Calu3 (cell line): ENCODE measurements at regions not wholly inside any gene's neighbourhood (a gene's known extent, or its start where the extent isn't known, plus 50 kb on each side); places are given as distances from the start of the nearest gene placed in this dataset.
A peak's percentile ranks its signal among the peaks of the same experiment; 100 is the strongest.

Experiments
- BruUV-seq: library from RNA; stranded (reverse); fragments of 400-500 nt; replicated peaks from 2 replicates; lab custom pipeline; 2021; lab: Mats Ljungman, UMichigan
- CTCF ChIA-PET: fragments of 300-600 bp; sonication (Branson Sonifier 250); formaldehyde crosslinking; loops from one replicate; lab custom pipeline; 2022; ENCODE audit warnings: antibody characterized with exemption; lab: Charles Lee
- DNase-seq: peaks from one replicate; pipeline ENCODE4 v3.0.0; 2022
- H3K27ac Mint-ChIP-seq: one replicate; pipeline ENCODE4 v1.8.0; 2022; ENCODE audit warnings: mixed read lengths; ENCODE audit not compliant: unreplicated experiment
- H3K27me3 Mint-ChIP-seq: one replicate; pipeline ENCODE4 v1.8.0; 2022; ENCODE audit warnings: mixed read lengths; ENCODE audit not compliant: unreplicated experiment
- H3K36me3 Mint-ChIP-seq: one replicate; pipeline ENCODE4 v1.8.0; 2022; ENCODE audit warnings: mild to moderate bottlenecking, moderate library complexity, mixed read lengths; ENCODE audit not compliant: insufficient read depth, unreplicated experiment
- H3K4me1 Mint-ChIP-seq: one replicate; pipeline ENCODE4 v1.8.0; 2022; ENCODE audit warnings: mild to moderate bottlenecking, low read depth, mixed read lengths; ENCODE audit not compliant: unreplicated experiment
- H3K4me3 Mint-ChIP-seq: one replicate; pipeline ENCODE4 v1.8.0; 2022; ENCODE audit warnings: mild to moderate bottlenecking, low read depth, moderate library complexity, mixed read lengths; ENCODE audit not compliant: unreplicated experiment
- H3K9me3 Mint-ChIP-seq: one replicate; pipeline ENCODE4 v1.8.0; 2022; ENCODE audit warnings: low read depth, mixed read lengths; ENCODE audit not compliant: unreplicated experiment
- intact Hi-C: fragments of 100-400 bp; cut with micrococcal nuclease; formaldehyde crosslinking; loops from one replicate; pipeline ENCODE4 v1.10.0; 2022; ENCODE audit not compliant: unreplicated experiment
- TF ChIP-seq, protein P1 (sequence below): fragments of 200-600 bp; IDR thresholded peaks from one replicate; pipeline ENCODE4 v1.8.0; 2022; ENCODE audit warnings: antibody characterized with exemption; ENCODE audit not compliant: unreplicated experiment

DNA sequence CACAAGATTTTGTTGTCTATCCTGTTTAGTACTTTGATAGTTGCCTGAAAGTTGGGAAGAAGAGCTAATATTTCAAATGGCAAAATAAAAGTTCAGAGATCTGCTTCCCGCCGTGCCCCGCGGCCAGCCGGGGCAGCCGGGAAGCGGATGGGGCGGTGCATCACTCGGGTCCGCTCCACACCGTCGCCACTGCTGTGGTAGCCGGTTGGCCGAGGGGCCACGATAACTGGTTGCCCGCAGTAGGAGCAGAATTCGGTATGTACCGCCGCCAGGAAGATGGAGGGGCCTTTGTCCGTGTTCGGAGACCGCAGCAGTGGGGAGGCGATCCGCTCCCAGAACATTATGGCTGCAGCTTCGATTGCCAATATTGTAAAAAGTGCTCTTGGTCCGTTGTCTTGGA lies 427.2 kb upstream of the PDE3A start:
- Mint-ChIP-seq H3K27me3 (no peaks in the 10 kb centered on the region), H3K4me3 (no peak overlapping the region), H3K4me1 (peaks cover 15% of the 10 kb centered on the region), H3K9me3 (peaks cover 5% of the 10 kb centered on the region), H3K36me3 (no peaks in the 10 kb centered on the region), H3K27ac (no peak overlapping the region)
- intact Hi-C loops: no loop called here
- BruUV-seq: no TSS peak
- CTCF ChIA-PET: no interaction called here
- DNase-seq: no peak
- TF ChIP-seq, protein P1, sequence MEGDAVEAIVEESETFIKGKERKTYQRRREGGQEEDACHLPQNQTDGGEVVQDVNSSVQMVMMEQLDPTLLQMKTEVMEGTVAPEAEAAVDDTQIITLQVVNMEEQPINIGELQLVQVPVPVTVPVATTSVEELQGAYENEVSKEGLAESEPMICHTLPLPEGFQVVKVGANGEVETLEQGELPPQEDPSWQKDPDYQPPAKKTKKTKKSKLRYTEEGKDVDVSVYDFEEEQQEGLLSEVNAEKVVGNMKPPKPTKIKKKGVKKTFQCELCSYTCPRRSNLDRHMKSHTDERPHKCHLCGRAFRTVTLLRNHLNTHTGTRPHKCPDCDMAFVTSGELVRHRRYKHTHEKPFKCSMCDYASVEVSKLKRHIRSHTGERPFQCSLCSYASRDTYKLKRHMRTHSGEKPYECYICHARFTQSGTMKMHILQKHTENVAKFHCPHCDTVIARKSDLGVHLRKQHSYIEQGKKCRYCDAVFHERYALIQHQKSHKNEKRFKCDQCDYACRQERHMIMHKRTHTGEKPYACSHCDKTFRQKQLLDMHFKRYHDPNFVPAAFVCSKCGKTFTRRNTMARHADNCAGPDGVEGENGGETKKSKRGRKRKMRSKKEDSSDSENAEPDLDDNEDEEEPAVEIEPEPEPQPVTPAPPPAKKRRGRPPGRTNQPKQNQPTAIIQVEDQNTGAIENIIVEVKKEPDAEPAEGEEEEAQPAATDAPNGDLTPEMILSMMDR: no peak

DNA sequence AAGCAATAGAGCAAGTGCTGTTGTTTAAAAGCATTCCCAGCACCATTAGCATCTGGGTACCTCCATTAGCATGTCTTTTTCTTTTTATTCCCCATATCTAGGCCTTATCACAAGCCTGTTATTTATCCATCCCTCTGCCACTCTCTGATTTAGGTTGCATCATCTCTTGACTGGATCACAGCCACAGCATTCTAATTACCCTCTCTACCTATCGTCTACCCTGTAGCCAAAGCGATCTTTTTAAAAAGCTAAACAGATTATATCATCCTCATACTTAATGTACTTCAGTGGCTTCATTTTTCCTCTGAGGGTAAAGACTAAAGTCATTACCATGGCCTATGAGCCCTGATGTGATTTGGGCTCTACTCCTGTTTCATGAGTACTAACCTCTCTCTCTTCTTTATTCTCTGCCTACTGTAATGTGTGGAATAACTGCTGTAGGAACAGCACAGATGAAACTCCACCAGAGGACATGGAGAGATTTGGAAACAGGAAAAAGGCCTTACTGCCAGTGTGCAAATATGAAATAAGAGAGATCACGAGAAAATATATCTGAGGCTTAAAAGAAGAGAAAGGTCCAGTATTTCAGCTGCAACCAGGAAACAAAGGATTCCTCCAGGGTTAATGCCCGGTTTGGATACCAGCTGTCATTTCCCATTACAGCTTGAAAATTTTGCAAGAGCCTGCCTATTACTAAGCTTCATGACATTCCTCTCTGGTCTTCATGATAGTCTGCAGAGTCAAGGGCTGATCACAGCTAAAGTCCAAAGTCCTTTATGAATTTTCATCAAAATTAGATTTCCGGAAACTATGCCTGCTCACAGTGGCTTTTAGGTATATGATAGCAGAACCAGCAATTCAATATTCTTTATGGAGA lies 422.5 kb upstream of the PDE3A start:
- Mint-ChIP-seq H3K4me3 (no peak overlapping the region), H3K36me3 (no peaks in the 10 kb centered on the region), H3K4me1 (peaks cover 10% of the 10 kb centered on the region), H3K27ac (no peak overlapping the region), H3K9me3 (no peaks in the 10 kb centered on the region), H3K27me3 (no peaks in the 10 kb centered on the region)
- DNase-seq: no peak
- intact Hi-C loops: no loop called here
- TF ChIP-seq, protein P1: no peak
- no TSS peak for BruUV-seq
- CTCF ChIA-PET: interaction anchor here (0.7 to 1.2 kb wide), 2 partner anchors 23 to 1666 kb away, joined by 3 to 6 read pairs; no protein-coding TSS in a partner anchor

DNA sequence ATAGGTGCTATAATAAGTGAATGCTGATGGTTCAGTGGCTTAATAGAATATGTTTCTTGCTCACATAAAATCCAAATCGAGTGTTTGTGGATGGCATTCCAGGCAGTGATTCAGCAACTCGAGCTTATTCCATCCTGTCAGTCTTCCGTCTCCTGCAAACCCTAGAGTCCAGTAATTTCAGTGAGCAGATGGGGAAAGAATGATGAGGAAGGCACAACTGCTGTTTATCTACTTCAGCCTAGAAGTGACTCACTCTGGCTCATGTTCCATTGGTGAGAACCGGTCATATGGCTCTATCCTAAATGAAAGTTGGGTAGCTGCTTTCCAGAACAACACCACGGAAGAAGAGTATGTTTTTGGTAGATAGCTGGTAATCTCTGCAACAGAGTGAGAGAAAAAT lies 421.8 kb upstream of the PDE3A start:
- no TSS peak for BruUV-seq
- intact Hi-C loops: no loop called here
- TF ChIP-seq, protein P1: no peak
- H3K36me3 Mint-ChIP-seq: no peaks in the 10 kb centered on the region
- peak; percentile 15 for DNase-seq
- H3K4me1 Mint-ChIP-seq: peaks cover 10% of the 10 kb centered on the region
- no peak overlapping the region for H3K27ac Mint-ChIP-seq
- no peaks in the 10 kb centered on the region for H3K9me3 Mint-ChIP-seq
- no peaks in the 10 kb centered on the region for H3K27me3 Mint-ChIP-seq
- H3K4me3 Mint-ChIP-seq: no peak overlapping the region
- CTCF ChIA-PET: interaction anchor here (1.2 kb wide), 1 partner anchor 24 kb away, joined by 6 read pairs; no protein-coding TSS in a partner anchor

DNA sequence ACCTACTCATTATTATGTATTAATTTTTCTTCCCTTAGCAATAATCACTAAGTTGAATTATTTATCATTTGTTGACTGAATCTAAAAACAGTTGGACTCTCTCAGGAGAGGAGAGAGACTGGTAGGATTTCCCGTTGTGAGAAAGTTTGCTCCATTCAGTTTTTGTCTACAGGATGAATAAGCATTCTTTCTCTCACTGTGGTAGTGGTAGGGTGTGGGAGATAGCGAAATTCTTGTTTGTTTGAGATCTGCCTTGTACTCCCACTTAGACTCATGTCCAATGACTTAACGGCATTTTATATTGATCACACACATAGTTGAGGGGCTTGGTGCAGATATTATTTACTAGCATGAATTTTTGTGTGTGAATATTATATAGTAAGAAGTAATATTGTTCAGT lies 421.0 kb upstream of the PDE3A start:
- BruUV-seq: no TSS peak
- no peak for DNase-seq
- Mint-ChIP-seq H3K4me3 (no peak overlapping the region), H3K9me3 (no peaks in the 10 kb centered on the region), H3K4me1 (peaks cover 10% of the 10 kb centered on the region), H3K27ac (no peak overlapping the region), H3K36me3 (no peaks in the 10 kb centered on the region), H3K27me3 (no peaks in the 10 kb centered on the region)
- CTCF ChIA-PET: no interaction called here
- TF ChIP-seq, protein P1: no peak
- intact Hi-C loops: no loop called here
